Uterus (tissue), 2 donors: ENCODE measurements at regions not wholly inside any gene's neighbourhood (a gene's known extent, or its start where the extent isn't known, plus 50 kb on each side); places are given as distances from the start of the nearest gene placed in this dataset.

Experiments used
- CTCF ChIP-seq, 4 experiments: fragments of 200-600 bp in 2 of 4; fragments of 450-650 bp in 2 of 4; sonication (generic) in 2 of 4; IDR thresholded peaks; one replicate each; pipeline ENCODE4 v1.5.1; 2016 to 2019; ENCODE audit warnings: antibody characterized with exemption in 4 of 4, mild to moderate bottlenecking in 2 of 4, moderate library complexity in 1 of 4
- POLR2A ChIP-seq, 2 donors: fragments of 450-650 bp; IDR thresholded peaks; one replicate each; pipeline ENCODE4 v1.6.1; 2016; ENCODE audit warnings: antibody characterized with exemption in 2 of 2, mild to moderate bottlenecking in 1 of 2, moderate library complexity in 1 of 2

- TF ChIP-seq POLR2A (IDR thresholded peaks at IDR 0.05) (no peak), CTCF (IDR thresholded peaks at IDR 0.05) (no peak)
Measured at GRCh38 chr4:111330786-111331185, 707.9 kb upstream of the PITX2 start.
